Chondrocyte (in vitro differentiated cells): ENCODE measurements at regions not wholly inside any gene's neighbourhood (a gene's known extent, or its start where the extent isn't known, plus 50 kb on each side); places are given as distances from the start of the nearest gene placed in this dataset.

Experiments used
- DNase-seq: peaks from one replicate; pipeline ENCODE4 v3.0.0; 2021; ENCODE audit warnings: mixed read lengths, low spot score
- H3K27ac Mint-ChIP-seq: one replicate; pipeline ENCODE4 v1.8.0; 2021; ENCODE audit warnings: mild to moderate bottlenecking, moderate library complexity, mixed read lengths; ENCODE audit not compliant: unreplicated experiment
- H3K27me3 Mint-ChIP-seq: 2 replicates; pipeline ENCODE4 v1.8.0; 2021; ENCODE audit warnings: low read depth, mixed read lengths
- H3K36me3 Mint-ChIP-seq: 2 replicates; pipeline ENCODE4 v1.8.0; 2021; ENCODE audit warnings: low read depth, mixed read lengths
- H3K4me1 Mint-ChIP-seq: 2 replicates; pipeline ENCODE4 v1.8.0; 2021; ENCODE audit warnings: low read depth, mild to moderate bottlenecking, mixed read lengths
- H3K4me3 Mint-ChIP-seq: one replicate; pipeline ENCODE4 v1.8.0; 2021; ENCODE audit warnings: mild to moderate bottlenecking, moderate library complexity, mixed read lengths; ENCODE audit not compliant: unreplicated experiment
- H3K9me3 Mint-ChIP-seq: 2 replicates; pipeline ENCODE4 v1.8.0; 2021; ENCODE audit warnings: low read depth, mixed read lengths
- TF ChIP-seq, protein P1 (sequence below): fragments of 200-600 bp; sonication (generic); IDR thresholded peaks from 2 replicates; pipeline ENCODE4 v1.5.0; 2021; ENCODE audit warnings: antibody characterized with exemption, mild to moderate bottlenecking, moderate library complexity

DNA sequence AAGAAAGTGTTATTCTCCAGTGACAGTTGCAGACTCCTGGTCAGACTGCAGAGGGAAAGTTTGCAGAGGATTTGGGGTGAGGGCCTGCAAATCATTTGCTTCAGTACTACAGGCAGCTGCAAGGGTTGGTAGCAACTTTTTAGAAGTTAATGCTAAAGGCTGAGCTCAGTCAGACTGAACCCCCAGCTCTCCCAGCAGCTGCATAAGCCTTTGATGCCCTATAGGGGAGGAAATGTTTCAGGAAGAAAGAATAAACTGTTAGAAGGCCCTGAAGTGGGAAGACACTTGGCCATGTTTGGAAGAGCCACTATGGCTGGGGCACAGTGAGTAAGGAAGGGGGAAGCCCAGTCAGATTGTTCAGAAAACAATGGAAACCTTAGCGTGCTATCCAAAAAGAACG is 383.6 kb downstream of the TTLL7 start:
- H3K9me3 Mint-ChIP-seq: no peaks in the 10 kb centered on the region
- DNase-seq: no peak
- no peak overlapping the region for H3K27ac Mint-ChIP-seq
- TF ChIP-seq, protein P1, sequence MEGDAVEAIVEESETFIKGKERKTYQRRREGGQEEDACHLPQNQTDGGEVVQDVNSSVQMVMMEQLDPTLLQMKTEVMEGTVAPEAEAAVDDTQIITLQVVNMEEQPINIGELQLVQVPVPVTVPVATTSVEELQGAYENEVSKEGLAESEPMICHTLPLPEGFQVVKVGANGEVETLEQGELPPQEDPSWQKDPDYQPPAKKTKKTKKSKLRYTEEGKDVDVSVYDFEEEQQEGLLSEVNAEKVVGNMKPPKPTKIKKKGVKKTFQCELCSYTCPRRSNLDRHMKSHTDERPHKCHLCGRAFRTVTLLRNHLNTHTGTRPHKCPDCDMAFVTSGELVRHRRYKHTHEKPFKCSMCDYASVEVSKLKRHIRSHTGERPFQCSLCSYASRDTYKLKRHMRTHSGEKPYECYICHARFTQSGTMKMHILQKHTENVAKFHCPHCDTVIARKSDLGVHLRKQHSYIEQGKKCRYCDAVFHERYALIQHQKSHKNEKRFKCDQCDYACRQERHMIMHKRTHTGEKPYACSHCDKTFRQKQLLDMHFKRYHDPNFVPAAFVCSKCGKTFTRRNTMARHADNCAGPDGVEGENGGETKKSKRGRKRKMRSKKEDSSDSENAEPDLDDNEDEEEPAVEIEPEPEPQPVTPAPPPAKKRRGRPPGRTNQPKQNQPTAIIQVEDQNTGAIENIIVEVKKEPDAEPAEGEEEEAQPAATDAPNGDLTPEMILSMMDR: no peak
- H3K4me3 Mint-ChIP-seq: no peak overlapping the region
- H3K4me1 Mint-ChIP-seq: no peaks in the 10 kb centered on the region
- peaks cover 3% of the 10 kb centered on the region for H3K27me3 Mint-ChIP-seq
- no peaks in the 10 kb centered on the region for H3K36me3 Mint-ChIP-seq

GRCh38 chr1:83606416-83606955 is 392.4 kb downstream of the TTLL7 start:
- TF ChIP-seq, protein P1: no peak
- Mint-ChIP-seq H3K27ac (no peak overlapping the region), H3K9me3 (peaks cover 11% of the 10 kb centered on the region), H3K4me1 (no peaks in the 10 kb centered on the region), H3K27me3 (no peaks in the 10 kb centered on the region), H3K4me3 (no peak overlapping the region), H3K36me3 (no peaks in the 10 kb centered on the region)
- no peak for DNase-seq

DNA sequence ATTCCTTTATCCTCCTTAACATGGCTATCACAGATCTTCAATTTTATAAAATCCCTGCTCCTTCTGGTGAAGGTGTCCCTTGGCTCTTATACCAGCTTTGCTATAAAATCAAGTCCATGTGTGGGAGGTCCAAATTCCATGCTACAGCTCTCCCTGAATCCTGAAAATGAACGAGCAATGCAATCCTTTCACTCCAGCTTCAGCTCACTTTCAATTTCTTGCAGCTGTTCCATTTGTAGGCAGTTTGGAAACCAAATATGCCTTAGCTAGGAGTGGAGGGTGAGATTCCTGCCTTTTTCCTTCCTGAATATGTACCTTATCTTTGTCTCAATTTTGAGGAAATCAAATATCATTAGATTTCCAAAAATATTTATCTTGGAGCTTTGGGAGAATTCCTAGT is 402.6 kb downstream of the TTLL7 start:
- H3K27me3 Mint-ChIP-seq: no peaks in the 10 kb centered on the region
- no peak overlapping the region for H3K4me3 Mint-ChIP-seq
- no peaks in the 10 kb centered on the region for H3K36me3 Mint-ChIP-seq
- H3K9me3 Mint-ChIP-seq: peaks cover 9% of the 10 kb centered on the region
- DNase-seq: no peak
- H3K27ac Mint-ChIP-seq: no peak overlapping the region
- TF ChIP-seq, protein P1: no peak
- H3K4me1 Mint-ChIP-seq: peaks cover 15% of the 10 kb centered on the region

- H3K36me3 Mint-ChIP-seq: no peaks in the 10 kb centered on the region
- no peak for DNase-seq
- H3K4me1 Mint-ChIP-seq: peaks cover 15% of the 10 kb centered on the region
- TF ChIP-seq, protein P1: no peak
- H3K27ac Mint-ChIP-seq: no peak overlapping the region
- H3K27me3 Mint-ChIP-seq: no peaks in the 10 kb centered on the region
- no peak overlapping the region for H3K4me3 Mint-ChIP-seq
- H3K9me3 Mint-ChIP-seq: peaks cover 5% of the 10 kb centered on the region
Measured at GRCh38 chr1:83593073-83593472, 405.9 kb downstream of the TTLL7 start.

- Mint-ChIP-seq H3K4me3 (no peak overlapping the region), H3K27ac (no peak overlapping the region), H3K36me3 (no peaks in the 10 kb centered on the region), H3K27me3 (no peaks in the 10 kb centered on the region), H3K9me3 (peaks cover 9% of the 10 kb centered on the region), H3K4me1 (no peaks in the 10 kb centered on the region)
- DNase-seq: no peak
- TF ChIP-seq, protein P1: no peak
Measured at GRCh38 chr1:83588140-83588539, 410.8 kb downstream of the TTLL7 start.
